Activated CD8-positive, alpha-beta memory T cell treated with anti-CD3 and anti-CD28 coated beads, Interleukin-2, amount 10 ng/mL, durations not matched to agents 7 days and 5 days (primary cell): ENCODE measurements at regions not wholly inside any gene's neighbourhood (a gene's known extent, or its start where the extent isn't known, plus 50 kb on each side); places are given as distances from the start of the nearest gene placed in this dataset.

Experiments
- ATAC-seq: fragments of 150-1000 bp; cut with Tn5 transposase; one replicate; pipeline ENCODE4 v1.10.0; 2021; ENCODE audit warnings: moderate library complexity
- CTCF ChIA-PET: fragments of 350-600 bp; sonication (Branson Sonifier 250); formaldehyde crosslinking; loops from one replicate; lab custom pipeline; 2021; ENCODE audit warnings: antibody characterized with exemption; lab: Charles Lee
- DNase-seq: peaks from one replicate; pipeline ENCODE4 v3.0.0-alpha.2; 2020
- H3K27ac Mint-ChIP-seq: one replicate; pipeline ENCODE4 v1.8.0; 2021; ENCODE audit warnings: mild to moderate bottlenecking, mixed read lengths
- H3K27me3 Mint-ChIP-seq: one replicate; pipeline ENCODE4 v1.8.0; 2021; ENCODE audit warnings: mixed read lengths
- H3K36me3 Mint-ChIP-seq: one replicate; pipeline ENCODE4 v1.8.0; 2021; ENCODE audit warnings: mild to moderate bottlenecking, mixed read lengths
- H3K4me1 Mint-ChIP-seq: one replicate; pipeline ENCODE4 v1.8.0; 2021; ENCODE audit warnings: mixed read lengths
- H3K4me3 Mint-ChIP-seq: one replicate; pipeline ENCODE4 v1.8.0; 2021; ENCODE audit warnings: mild to moderate bottlenecking, moderate library complexity, mixed read lengths
- H3K9me3 Mint-ChIP-seq: one replicate; pipeline ENCODE4 v1.8.0; 2022; ENCODE audit warnings: low read depth, mixed read lengths

DNA sequence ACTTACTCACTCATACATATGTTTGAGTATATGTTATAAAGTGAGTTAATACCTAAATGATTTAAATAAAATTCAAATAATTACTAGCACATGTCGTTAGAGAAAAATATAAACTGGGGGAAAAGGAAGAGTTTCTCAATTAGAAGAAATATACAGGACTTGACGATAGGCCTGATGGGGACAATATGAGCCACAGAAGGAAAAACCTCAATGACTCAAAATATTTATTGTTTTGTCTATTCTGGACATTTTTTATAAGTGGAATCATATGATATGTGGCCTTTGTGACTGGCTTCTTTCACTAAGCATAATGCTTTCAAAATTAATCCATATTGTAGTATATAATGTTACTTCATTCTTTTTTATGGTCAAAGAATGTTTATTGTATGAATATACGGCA, 339.2 kb upstream of the PMFBP1 start:
- H3K27ac Mint-ChIP-seq = no peak overlapping the region
- H3K4me3 Mint-ChIP-seq = no peak overlapping the region
- CTCF ChIA-PET = no interaction called here
- ATAC-seq (no peak), DNase-seq (no peak)
- H3K9me3 Mint-ChIP-seq = no peaks in the 10 kb centered on the region
- H3K27me3 Mint-ChIP-seq = no peaks in the 10 kb centered on the region
- H3K36me3 Mint-ChIP-seq = no peaks in the 10 kb centered on the region
- H3K4me1 Mint-ChIP-seq = no peaks in the 10 kb centered on the region

DNA sequence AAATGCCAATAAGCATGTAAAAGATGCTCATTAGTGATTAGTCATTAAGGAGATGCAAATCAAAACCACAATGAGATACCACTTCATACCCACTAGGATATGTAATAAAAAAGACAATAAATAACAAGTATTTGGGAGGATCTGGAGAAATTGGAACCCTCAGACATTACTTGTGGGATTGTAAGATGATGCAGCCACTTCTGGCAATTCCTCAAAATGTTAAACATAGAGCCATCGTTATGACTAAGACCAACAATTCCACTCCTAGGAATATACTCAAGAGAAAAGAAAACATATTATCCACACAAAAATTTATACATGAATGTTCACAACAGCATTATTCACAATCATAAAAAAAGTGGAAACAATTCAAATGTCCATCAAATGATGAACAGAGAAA, 336.2 kb upstream of the PMFBP1 start:
- no peaks in the 10 kb centered on the region for H3K27me3 Mint-ChIP-seq
- no peaks in the 10 kb centered on the region for H3K9me3 Mint-ChIP-seq
- no peak for DNase-seq
- no peaks in the 10 kb centered on the region for H3K36me3 Mint-ChIP-seq
- CTCF ChIA-PET = no interaction called here
- H3K27ac Mint-ChIP-seq = no peak overlapping the region
- no peak overlapping the region for H3K4me3 Mint-ChIP-seq
- no peaks in the 10 kb centered on the region for H3K4me1 Mint-ChIP-seq
- no peak for ATAC-seq

- CTCF ChIA-PET = interaction anchor here (0.6 to 1.6 kb wide), 4 partner anchors 53 to 378 kb away, joined by 3 to 6 read pairs (median 5); no protein-coding TSS in a partner anchor
- no peak overlapping the region for H3K27ac Mint-ChIP-seq
Measured at GRCh38 chr16:72502594-72503005, 330.6 kb upstream of the PMFBP1 start.

GRCh38 chr16:72501739-72502593, 330.0 kb upstream of the PMFBP1 start:
- H3K27me3 Mint-ChIP-seq = no peaks in the 10 kb centered on the region
- no peaks in the 10 kb centered on the region for H3K4me1 Mint-ChIP-seq
- H3K4me3 Mint-ChIP-seq = no peak overlapping the region
- no peaks in the 10 kb centered on the region for H3K9me3 Mint-ChIP-seq
- no peaks in the 10 kb centered on the region for H3K36me3 Mint-ChIP-seq
- CTCF ChIA-PET = interaction anchor here (0.6 to 1.6 kb wide), 6 partner anchors 53 to 377 kb away, joined by 3 to 6 read pairs (median 4); no protein-coding TSS in a partner anchor
- DNase-seq (peak; percentile 58), ATAC-seq (no peak)
- H3K27ac Mint-ChIP-seq = no peak overlapping the region

More at GRCh38 chr16:72502594-72503005, 330.6 kb upstream of the PMFBP1 start:
- no peaks in the 10 kb centered on the region for H3K27me3 Mint-ChIP-seq
- H3K9me3 Mint-ChIP-seq = no peaks in the 10 kb centered on the region
- no peaks in the 10 kb centered on the region for H3K36me3 Mint-ChIP-seq
- ATAC-seq (no peak), DNase-seq (no peak)
- no peak overlapping the region for H3K4me3 Mint-ChIP-seq
- H3K4me1 Mint-ChIP-seq = no peaks in the 10 kb centered on the region

DNA sequence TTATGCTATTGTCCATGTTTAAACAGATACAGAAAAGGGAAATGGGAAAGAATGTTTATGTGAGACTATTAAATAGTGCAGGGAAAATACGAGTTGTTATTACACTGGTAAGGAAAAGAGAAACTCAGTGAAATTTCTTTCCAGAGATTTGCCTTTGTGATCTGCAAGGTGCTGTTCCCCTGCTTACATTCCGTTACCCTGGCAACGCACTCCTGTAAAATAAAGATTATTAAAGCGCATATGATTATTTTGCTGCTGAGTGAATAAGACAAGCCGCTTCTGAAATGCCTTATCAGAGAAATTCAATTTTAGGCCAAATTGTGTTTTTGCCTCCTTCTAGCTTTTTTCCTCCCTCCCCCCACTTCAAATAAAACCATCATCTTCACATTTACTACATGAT, 328.6 kb upstream of the PMFBP1 start:
- Mint-ChIP-seq H3K36me3 (no peaks in the 10 kb centered on the region), H3K9me3 (no peaks in the 10 kb centered on the region), H3K27me3 (no peaks in the 10 kb centered on the region), H3K27ac (no peak overlapping the region), H3K4me1 (no peaks in the 10 kb centered on the region), H3K4me3 (no peak overlapping the region)
- no peak for DNase-seq
- no peak for ATAC-seq
- CTCF ChIA-PET = interaction anchor here (1.0 to 1.1 kb wide), 2 partner anchors 345 to 376 kb away, joined by 3 read pairs; no protein-coding TSS in a partner anchor

DNA sequence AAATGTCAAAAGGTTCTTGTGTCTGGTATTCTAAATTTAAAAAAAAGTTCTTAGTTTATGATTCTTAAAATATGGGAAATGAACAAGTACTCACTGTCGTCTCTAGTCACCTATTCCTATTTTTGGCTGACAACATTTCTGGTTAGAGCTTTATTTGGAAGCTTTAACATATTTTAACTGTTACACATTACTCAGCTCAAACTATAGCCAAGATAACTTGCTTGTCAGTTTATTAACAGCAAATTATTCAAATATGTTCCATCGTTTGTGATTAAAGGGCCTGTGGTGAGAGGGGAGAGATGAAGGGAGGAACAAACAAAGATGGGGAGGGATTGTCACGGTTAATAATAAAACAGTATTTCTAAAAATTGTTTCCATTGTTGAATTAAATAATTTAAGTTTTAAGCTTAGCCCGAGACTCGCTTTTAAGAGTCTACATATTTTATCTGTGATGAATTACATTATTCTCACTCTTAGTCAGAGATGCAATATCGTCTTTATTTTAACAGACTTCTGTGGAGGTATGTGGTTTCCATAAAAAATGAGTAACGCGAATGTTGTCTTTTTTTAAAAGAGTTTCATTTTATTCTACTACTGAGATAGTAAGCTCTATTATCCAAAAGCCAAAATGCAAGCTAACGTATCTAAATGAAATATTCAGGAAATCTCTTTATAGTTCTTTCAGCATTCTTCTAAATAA, 321.9 kb upstream of the PMFBP1 start:
- Mint-ChIP-seq H3K36me3 (no peaks in the 10 kb centered on the region), H3K4me1 (no peaks in the 10 kb centered on the region), H3K9me3 (no peaks in the 10 kb centered on the region), H3K27ac (no peak overlapping the region), H3K27me3 (no peaks in the 10 kb centered on the region), H3K4me3 (no peak overlapping the region)
- no peak for DNase-seq
- ATAC-seq = no peak
- CTCF ChIA-PET = no interaction called here

GRCh38 chr16:72487283-72487682, 315.3 kb upstream of the PMFBP1 start:
- H3K4me3 Mint-ChIP-seq = no peak overlapping the region
- H3K27me3 Mint-ChIP-seq = no peaks in the 10 kb centered on the region
- no peak overlapping the region for H3K27ac Mint-ChIP-seq
- no peak for ATAC-seq
- H3K4me1 Mint-ChIP-seq = peaks cover 12% of the 10 kb centered on the region
- no peak for DNase-seq
- H3K36me3 Mint-ChIP-seq = no peaks in the 10 kb centered on the region
- H3K9me3 Mint-ChIP-seq = no peaks in the 10 kb centered on the region
- CTCF ChIA-PET = no interaction called here

GRCh38 chr16:72482695-72483094, 310.7 kb upstream of the PMFBP1 start:
- no peak overlapping the region for H3K4me3 Mint-ChIP-seq
- no peaks in the 10 kb centered on the region for H3K9me3 Mint-ChIP-seq
- no peak for ATAC-seq
- CTCF ChIA-PET = no interaction called here
- H3K27me3 Mint-ChIP-seq = no peaks in the 10 kb centered on the region
- peaks cover 28% of the 10 kb centered on the region for H3K4me1 Mint-ChIP-seq
- H3K27ac Mint-ChIP-seq = peak overlapping the region; percentile 42
- no peaks in the 10 kb centered on the region for H3K36me3 Mint-ChIP-seq
- no peak for DNase-seq

- Mint-ChIP-seq H3K27ac (no peak overlapping the region), H3K36me3 (no peaks in the 10 kb centered on the region), H3K4me1 (peaks cover 28% of the 10 kb centered on the region), H3K27me3 (no peaks in the 10 kb centered on the region), H3K4me3 (no peak overlapping the region), H3K9me3 (no peaks in the 10 kb centered on the region)
- DNase-seq (no peak), ATAC-seq (no peak)
- CTCF ChIA-PET = no interaction called here
Measured at GRCh38 chr16:72481419-72481818, 309.5 kb upstream of the PMFBP1 start.

- ATAC-seq (no peak), DNase-seq (no peak)
- Mint-ChIP-seq H3K9me3 (no peaks in the 10 kb centered on the region), H3K4me3 (no peak overlapping the region), H3K27me3 (no peaks in the 10 kb centered on the region), H3K27ac (no peak overlapping the region), H3K4me1 (peaks cover 28% of the 10 kb centered on the region), H3K36me3 (no peaks in the 10 kb centered on the region)
- CTCF ChIA-PET = no interaction called here
Measured at GRCh38 chr16:72480911-72481310, 309.0 kb upstream of the PMFBP1 start.

GRCh38 chr16:72475688-72476087, 303.7 kb upstream of the PMFBP1 start:
- H3K36me3 Mint-ChIP-seq = no peaks in the 10 kb centered on the region
- ATAC-seq (no peak), DNase-seq (no peak)
- H3K4me1 Mint-ChIP-seq = peaks cover 12% of the 10 kb centered on the region
- no peak overlapping the region for H3K4me3 Mint-ChIP-seq
- no peaks in the 10 kb centered on the region for H3K9me3 Mint-ChIP-seq
- no peak overlapping the region for H3K27ac Mint-ChIP-seq
- no peaks in the 10 kb centered on the region for H3K27me3 Mint-ChIP-seq
- CTCF ChIA-PET = no interaction called here

DNA sequence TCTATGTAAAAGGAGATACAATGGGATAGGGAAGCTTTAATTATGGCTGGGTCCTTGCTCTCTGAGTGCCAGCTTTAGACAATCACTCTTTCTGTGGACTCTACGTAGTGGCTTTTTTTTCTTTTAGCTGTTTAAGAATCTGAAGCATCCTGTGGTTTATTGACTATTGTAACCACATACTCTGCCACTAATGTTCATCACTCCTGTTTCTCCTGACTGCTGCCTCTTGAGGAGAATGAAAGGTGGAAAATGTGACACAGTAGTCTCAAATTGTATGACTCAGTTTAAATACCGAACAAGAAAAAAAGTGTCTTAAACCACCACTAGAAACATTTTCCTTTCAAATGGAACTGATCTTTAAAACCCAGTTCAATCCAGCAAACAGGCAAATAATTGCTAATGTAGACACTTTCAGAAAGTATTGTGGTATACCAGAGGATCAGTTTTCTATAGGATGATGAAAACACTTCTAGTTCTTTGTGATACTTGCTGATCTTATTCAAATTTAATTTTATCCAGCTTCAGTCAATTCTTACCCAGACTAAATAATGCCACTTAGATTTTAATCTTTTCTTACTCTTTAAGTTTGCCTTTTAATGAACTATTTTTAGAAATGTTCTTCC, 302.7 kb upstream of the PMFBP1 start:
- Mint-ChIP-seq H3K4me1 (peaks cover 10% of the 10 kb centered on the region), H3K27me3 (no peaks in the 10 kb centered on the region), H3K27ac (no peak overlapping the region), H3K4me3 (no peak overlapping the region), H3K9me3 (no peaks in the 10 kb centered on the region), H3K36me3 (no peaks in the 10 kb centered on the region)
- CTCF ChIA-PET = interaction anchor here (1.4 to 1.5 kb wide), 2 partner anchors 11 to 350 kb away, joined by 3 to 4 read pairs; no protein-coding TSS in a partner anchor
- no peak for DNase-seq
- peak; percentile 66 for ATAC-seq

DNA sequence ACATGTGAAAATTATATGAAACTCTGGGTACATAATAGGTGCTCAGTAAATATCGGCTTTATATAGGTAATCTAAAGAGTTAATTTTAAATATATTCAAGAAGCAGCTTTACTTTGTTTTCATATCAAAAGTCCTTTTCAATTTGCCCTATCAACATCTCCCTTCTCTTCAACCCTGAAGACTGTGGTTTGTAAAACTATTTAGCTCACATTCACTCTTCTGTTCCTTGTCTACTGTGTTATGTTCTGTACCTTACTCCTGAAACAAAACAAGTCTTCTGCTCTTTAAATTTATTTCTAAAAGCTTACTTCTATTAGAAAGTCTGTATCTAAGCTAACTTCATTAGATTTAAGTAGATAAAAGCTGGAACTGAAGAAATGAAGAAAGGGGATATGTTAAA, 301.7 kb upstream of the PMFBP1 start:
- CTCF ChIA-PET = interaction anchor here (1.4 to 1.5 kb wide), 2 partner anchors 12 to 349 kb away, joined by 3 to 4 read pairs; no protein-coding TSS in a partner anchor
- peaks cover 10% of the 10 kb centered on the region for H3K4me1 Mint-ChIP-seq

More for the DNA sequence above, 301.7 kb upstream of the PMFBP1 start:
- no peak overlapping the region for H3K27ac Mint-ChIP-seq
- no peak overlapping the region for H3K4me3 Mint-ChIP-seq
- H3K27me3 Mint-ChIP-seq = no peaks in the 10 kb centered on the region
- no peaks in the 10 kb centered on the region for H3K36me3 Mint-ChIP-seq
- H3K9me3 Mint-ChIP-seq = no peaks in the 10 kb centered on the region
- ATAC-seq = no peak
- no peak for DNase-seq
